HG03135 (cell line): ENCODE measurements at regions not wholly inside any gene's neighbourhood (a gene's known extent, or its start where the extent isn't known, plus 50 kb on each side); places are given as distances from the start of the nearest gene placed in this dataset.

Source experiments
- ATAC-seq: cut with Tn5 transposase; IDR thresholded peaks from one replicate; pipeline ENCODE4 v1.9.1; 2021; ENCODE audit warnings: mild to moderate bottlenecking, moderate library complexity; ENCODE audit not compliant: unreplicated experiment

- no peak for ATAC-seq
These were observed 326.9 kb downstream of the PDHA2 start for GRCh38 chr4:96166806-96167205.

DNA sequence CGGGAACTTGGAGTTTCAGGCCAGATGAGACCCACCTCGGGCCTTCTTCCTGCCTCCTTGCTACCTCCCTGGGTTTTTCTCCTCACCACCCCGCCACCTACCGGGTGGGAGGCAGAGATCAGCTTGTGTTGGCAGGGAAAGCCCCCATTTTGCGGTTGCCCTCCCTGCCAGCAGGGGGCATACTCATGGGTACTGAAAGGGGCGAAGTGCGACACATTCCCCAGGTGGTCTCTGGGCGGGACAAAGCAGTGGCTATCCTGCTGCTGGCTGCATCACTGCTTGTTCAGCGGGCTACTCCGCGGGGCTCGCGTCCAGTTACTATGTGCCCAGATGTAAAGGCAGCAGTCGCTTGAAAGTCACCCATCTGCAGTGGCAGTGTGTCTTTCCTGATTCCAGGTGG lies 330.3 kb downstream of the PDHA2 start:
- ATAC-seq = no peak

DNA sequence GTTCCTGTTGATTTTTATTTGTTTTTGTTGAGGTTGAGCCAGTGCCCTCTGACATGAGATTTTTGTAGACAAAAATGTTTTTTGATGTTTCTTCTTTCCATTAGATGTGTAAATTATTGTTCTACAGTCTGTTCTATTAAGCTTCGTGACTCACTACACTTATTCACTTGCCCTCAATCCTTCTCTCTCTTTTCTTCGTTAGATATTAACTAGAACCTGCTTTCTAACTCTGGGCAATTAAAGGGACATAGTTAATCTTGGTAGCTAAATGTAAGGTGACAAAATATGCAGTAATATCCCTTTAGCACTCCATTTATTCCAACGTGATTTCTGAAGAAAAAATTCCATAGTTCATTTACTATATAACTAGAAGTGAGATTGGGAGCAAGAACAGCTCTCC lies 333.9 kb downstream of the PDHA2 start:
- no peak for ATAC-seq

GRCh38 chr4:96175871-96176270 lies 336.0 kb downstream of the PDHA2 start:
- no peak for ATAC-seq

DNA sequence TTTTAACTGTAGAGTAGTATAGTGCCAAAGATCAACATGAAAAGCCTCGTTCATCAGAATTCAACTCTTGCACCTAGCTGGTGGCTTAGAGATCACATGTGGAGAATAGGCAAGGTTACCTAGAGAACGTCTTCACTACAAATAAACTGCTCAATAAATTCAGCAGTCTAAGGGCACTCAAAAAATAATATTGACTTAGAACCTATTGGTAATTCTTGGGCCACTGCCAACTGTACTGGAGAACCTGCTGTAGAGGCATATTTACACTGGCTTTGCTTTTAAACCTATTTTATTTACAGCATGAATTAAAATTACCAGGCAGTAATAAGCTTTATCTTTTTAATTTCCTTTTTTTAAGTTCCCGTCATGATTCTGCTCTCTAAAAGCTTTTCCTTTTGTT lies 343.7 kb downstream of the PDHA2 start:
- ATAC-seq = no peak

- no peak for ATAC-seq
These were observed 346.7 kb downstream of the PDHA2 start for GRCh38 chr4:96186593-96186992.

DNA sequence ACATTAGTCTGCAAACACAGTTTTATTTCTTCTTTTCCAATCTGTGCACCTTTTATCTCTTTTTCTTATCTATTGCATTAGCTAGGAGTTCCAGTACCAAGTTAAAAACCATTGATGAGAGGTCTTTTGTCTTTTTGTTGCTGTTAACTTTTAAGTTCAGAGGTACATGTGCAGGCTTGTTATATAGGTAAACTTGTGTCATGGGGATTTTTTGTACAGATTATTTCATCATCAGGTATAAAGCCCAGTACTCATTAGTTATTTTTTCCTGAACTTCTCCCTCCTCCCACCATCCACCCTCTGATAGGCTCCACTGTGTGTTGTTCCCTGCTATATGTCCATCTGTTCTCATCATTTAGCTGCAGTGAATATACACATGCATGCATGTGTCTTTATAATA lies 349.9 kb downstream of the PDHA2 start:
- no peak for ATAC-seq

DNA sequence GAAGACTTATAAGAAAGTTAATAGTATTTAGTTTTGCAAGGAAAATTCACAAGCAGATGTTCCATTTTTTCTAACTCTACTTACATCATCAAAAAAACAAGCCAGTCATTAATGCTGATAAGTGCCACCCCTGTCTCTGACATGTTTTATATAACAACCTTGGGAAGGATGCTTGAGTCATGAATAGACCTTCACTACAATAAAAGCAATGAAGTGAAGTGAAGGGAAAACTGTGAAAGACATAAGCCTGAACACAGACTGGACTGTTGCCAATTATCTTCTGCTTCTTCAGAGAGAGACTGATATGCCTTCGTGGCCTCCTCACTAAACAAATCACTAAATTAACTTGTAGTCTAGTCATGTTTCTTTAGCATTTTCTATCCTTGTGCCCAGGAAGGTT lies 353.2 kb downstream of the PDHA2 start:
- ATAC-seq = no peak

DNA sequence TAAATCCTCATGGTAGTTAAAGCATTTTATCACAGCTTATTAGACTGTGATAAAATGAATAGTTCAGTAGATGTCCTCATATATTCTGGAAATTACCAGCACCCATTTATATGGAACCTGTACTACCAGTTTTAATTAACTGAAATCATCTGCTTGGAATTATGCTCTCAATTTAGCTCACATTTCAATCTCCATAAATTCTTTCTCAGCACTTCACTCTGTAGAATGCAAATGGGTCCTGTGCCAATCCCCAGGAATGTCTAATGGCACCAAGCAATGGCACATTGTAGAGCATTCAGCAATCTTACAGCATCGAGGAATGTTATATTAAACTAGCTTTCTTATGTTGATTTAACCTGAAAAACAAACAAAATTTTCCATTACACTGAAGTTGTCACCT lies 355.1 kb downstream of the PDHA2 start:
- no peak for ATAC-seq

DNA sequence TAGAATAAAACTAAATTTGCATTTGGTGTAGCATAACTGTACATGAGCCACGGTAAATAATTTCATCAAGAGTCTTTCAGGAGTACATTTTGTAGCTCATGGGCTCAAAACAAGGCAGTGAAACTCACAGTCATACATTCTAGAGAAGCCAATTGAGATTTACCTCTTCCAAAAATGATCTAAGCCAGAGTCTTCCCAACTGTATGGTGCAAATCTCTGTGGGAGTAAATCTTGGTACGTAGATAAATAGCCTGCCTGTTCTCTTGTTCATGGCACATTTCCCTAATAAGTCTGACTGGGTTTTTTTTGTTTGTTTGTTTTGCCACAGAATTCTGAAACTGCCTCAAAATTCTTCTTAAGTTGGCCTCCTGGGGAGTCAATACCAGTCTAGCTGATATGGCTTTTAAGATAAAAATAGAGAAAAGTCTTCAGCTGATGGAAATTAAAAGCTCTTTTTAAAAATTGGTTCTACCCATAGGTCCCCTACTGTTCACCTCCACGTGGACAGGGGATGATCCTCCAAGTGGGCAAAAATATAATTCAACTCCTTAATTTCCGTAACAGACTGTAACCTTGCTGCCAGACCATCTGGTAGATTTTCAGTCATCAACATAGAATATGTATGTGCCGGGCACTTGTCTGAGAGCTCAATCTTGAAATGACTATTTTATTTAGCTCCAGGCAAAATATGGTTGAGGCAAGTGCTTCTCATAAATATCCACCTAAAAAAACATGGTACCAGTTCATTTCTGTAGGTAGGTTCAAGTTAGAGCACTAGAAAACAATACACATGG lies 365.4 kb downstream of the PDHA2 start:
- ATAC-seq = no peak

DNA sequence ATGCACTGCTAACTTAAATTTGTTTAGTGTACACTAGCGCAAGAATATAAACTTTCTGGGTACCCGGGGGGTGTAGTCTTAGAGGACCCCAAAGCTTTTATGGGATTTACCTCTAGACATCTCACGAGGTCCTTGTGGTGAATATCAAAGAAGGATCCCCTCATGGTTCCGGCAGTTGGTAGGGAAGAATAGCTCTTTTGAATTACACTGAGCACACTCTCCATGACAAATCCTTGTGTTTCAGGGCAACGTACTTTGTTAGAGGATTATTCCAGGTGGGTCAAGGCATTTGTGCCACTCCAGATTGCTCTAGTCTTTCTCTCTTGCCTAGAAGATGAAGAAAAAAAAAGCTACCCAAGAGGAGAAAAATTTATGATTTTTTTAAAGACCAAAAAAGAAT lies 387.6 kb downstream of the PDHA2 start:
- ATAC-seq = no peak

GRCh38 chr4:96228463-96228862 lies 388.6 kb downstream of the PDHA2 start:
- no peak for ATAC-seq

DNA sequence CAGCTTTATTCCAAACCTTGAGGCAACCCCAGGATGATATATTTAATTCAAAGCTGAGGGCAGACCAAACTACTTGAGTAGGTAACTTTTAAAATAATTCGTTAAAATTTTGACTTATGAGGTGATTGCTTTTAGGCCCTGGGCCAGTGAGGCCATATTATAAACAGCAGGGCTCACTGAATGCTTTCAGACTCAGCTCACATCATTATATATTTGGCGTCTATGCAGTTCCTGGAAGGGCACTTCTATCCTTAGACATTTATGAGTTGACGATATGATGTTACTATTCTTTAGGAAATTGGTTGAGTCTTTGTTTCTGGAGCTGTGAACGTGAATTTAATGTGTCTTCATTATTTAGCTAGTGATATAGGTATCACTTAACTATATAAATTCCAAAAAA lies 400.1 kb downstream of the PDHA2 start:
- ATAC-seq = no peak

DNA sequence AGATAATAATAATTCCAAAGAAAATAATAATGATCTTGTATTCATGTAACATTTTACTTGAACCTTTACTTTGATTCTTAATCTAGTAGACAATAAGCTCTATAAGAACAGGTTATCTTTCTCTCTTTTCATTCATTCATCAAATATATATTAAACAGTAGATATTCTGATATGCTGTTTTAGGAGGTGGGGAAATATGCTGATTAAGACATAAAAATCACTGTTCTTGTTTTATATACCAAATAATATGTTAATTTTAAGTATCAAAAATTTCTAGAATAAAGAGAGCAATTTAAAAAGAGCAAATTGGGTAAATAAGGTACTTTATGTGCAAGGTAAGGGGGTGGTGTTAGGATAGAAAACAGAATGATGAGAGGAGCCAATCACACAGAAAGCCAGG lies 401.9 kb downstream of the PDHA2 start:
- no peak for ATAC-seq

DNA sequence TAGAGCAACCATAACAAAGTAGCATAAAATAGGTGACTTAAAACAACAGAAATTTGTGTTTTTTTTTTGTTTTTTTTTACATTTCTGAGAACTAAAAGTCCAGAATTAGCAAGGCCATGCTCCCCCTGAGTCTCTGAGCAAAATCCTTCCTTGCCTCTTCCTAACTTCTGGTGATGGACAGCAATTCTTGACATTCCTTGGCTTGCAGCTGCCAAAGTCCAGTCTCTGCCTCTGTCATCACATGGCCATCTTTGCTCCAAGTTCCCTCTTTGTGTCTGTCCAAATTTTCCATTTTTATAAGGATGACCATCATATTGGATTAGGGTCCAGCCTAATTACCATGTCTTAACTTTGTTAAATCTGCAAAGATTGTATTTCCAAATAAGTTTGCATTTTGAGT lies 407.2 kb downstream of the PDHA2 start:
- no peak for ATAC-seq

- no peak for ATAC-seq
These were observed 408.3 kb downstream of the PDHA2 start for GRCh38 chr4:96248225-96248624.

- no peak for ATAC-seq
These were observed 420.3 kb downstream of the PDHA2 start for GRCh38 chr4:96260064-96260682.

GRCh38 chr4:96262057-96262456 lies 422.2 kb downstream of the PDHA2 start:
- no peak for ATAC-seq

GRCh38 chr4:96263291-96263690 lies 423.4 kb downstream of the PDHA2 start:
- ATAC-seq = no peak

DNA sequence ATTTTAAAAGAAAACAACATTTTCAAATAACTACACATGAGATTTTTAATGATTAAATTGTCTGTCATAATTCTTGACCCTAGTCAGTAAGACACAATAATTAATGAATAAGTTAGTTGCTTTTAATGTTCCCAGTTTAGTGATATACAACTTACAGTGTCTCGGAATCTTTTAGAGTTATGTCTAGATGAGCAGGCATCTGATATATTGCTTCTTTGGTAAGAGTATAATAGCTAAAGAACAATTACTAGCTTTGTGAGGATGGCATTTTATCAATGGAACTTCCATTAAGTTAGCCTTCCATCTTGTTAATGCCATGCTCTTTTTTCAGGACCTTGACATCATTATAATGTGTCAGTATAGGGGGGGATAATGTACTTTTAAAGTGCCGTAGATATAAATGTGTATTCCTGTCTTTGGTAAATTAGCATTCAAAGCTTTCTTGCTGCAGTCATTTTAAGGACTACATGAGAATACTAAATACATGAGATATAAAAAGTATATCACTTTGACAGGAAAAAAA lies 425.1 kb downstream of the PDHA2 start:
- no peak for ATAC-seq

- no peak for ATAC-seq
These were observed 453.9 kb downstream of the PDHA2 start for GRCh38 chr4:96293806-96294205.

DNA sequence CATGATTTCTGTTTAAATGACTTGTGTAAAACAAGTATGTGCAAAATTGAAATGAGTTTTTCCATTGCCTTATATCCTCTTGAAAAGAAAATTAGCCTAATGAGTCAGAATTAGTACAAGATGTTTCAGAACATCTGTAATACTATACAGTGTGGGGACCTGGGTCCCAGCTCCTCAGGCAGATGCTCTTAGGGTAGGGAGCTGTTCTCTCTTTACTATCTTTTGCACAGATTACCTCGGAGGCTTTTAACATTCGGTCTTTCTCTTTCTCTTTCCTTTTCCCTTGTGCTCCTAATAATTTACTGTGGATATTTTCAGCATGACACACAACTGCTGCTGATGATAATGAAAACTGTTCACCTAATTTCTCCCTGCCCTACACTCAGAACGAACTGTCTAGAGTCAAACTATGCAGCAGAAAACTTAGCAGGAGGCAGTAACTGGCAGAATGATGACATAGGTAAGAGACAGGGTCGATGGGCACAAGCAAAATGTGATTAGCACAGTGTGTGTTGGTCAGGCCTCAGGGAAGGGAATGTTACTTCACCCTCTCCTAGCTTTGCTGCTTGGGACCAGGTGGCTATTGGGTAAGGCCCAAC lies 455.3 kb downstream of the PDHA2 start:
- no peak for ATAC-seq
